T47D (cell line): ENCODE measurements at regions not wholly inside any gene's neighbourhood (a gene's known extent, or its start where the extent isn't known, plus 50 kb on each side); places are given as distances from the start of the nearest gene placed in this dataset.
"Not testable (repeated sequence)": the region's sequence is repeated elsewhere in the genome, so short reads cannot be mapped to it uniquely, and the experiment has no call there.

Experiments used
- DNase-seq, 2 experiments: peaks; one replicate each; pipeline versions ENCODE4 v3.0.0 to v3.0.0-alpha.2; 2011 to 2012; ENCODE audit warnings: low read depth in 1 of 2, low spot score in 1 of 2
- JUND ChIP-seq: IDR thresholded peaks from 2 replicates; pipeline ENCODE4 v1.6.1; 2012; ENCODE audit warnings: low read depth
- in situ Hi-C: cut with HindIII; loops from 2 replicates; pipeline ENCODE4 v1.10.0; 2016; ENCODE audit warnings: low sequenced_read_pairs, low pct_unique_long_range_greater_than_20kb

GRCh38 chr9:75490326-75490725 is 400.1 kb upstream of the PCSK5 start:
- in situ Hi-C loops: no loop called here
- no peak for TF ChIP-seq JUND
- no peak for DNase-seq

GRCh38 chr9:75491533-75491932 is 398.9 kb upstream of the PCSK5 start:
- in situ Hi-C loops: no loop called here
- no peak for DNase-seq

GRCh38 chr9:75499812-75500211 is 390.7 kb upstream of the PCSK5 start:
- DNase-seq: no peak
- in situ Hi-C loops: no loop called here
- no peak for TF ChIP-seq JUND

More at GRCh38 chr9:75491533-75491932, 398.9 kb upstream of the PCSK5 start:
- no peak for TF ChIP-seq JUND

- no peak for DNase-seq
- in situ Hi-C loops: no loop called here
- TF ChIP-seq JUND: no peak
Observed at GRCh38 chr9:75500479-75500878, 390.0 kb upstream of the PCSK5 start.

DNA sequence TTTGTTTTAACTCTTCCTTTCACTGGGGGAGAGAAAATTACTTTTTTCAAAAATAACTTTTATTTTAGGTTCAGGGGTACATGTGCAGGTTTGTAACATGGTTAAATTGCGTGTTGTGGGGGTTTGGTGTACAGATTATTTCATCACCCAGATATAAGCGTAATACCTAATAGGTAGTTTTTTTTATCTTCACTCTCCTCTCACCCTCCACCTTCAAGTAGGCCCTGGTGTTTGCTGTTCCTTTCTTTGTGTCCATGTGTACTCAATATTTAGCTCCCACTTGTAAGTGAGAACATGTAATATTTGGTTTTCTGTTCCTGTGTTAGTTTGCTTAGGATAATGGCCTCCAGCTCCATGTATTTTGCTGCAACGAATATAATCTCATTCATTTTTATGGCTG is 389.5 kb upstream of the PCSK5 start:
- DNase-seq: not testable (repeated sequence)

GRCh38 chr9:75504721-75505120 is 385.8 kb upstream of the PCSK5 start:
- no peak for TF ChIP-seq JUND
- in situ Hi-C loops: no loop called here
- DNase-seq: no peak

More for the DNA sequence above, 389.5 kb upstream of the PCSK5 start:
- in situ Hi-C loops: not testable (repeated sequence)

GRCh38 chr9:75505654-75506053 is 384.8 kb upstream of the PCSK5 start:
- DNase-seq: no peak
- no peak for TF ChIP-seq JUND
- in situ Hi-C loops: no loop called here

DNA sequence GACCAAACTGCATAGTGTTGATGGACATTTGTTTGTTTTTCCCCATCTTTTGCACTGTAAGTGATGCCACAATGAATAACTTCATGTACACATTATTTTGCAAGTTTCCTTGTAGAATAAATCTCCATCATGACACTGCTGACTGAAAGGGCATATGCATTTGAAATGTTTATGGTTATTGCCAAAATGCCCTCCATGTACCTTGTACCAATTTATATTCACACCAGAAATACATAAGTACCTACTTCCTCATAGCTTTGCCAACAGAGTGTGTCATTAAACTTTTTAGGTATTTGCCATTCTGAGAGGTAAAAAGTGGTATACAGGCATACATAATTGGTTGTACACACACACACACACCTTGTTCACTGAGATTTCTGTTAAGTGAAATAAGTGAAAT is 361.0 kb upstream of the PCSK5 start:
- no peak for DNase-seq

DNA sequence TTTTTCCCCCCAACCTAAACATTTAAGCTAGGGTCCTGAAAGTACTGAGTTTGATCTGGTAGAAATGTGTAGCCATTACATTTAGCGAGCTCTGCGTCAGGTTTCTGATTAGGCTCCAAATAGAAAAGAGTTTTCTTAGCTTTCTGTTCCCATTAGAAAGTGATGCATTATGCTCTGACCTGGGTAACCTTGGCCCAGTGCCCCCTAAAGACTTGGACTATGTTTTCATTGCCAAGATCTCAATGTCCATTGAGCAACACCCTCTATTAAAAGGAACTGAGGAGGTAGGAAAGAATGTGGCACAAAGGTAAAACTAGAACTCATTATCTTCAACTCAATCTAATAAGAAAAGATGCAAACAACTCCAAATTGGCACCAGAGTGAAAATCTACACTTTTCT is 358.9 kb upstream of the PCSK5 start:
- in situ Hi-C loops: no loop called here
- TF ChIP-seq JUND: no peak
- DNase-seq: no peak

More for the DNA sequence above, 361.0 kb upstream of the PCSK5 start:
- in situ Hi-C loops: no loop called here
- no peak for TF ChIP-seq JUND

DNA sequence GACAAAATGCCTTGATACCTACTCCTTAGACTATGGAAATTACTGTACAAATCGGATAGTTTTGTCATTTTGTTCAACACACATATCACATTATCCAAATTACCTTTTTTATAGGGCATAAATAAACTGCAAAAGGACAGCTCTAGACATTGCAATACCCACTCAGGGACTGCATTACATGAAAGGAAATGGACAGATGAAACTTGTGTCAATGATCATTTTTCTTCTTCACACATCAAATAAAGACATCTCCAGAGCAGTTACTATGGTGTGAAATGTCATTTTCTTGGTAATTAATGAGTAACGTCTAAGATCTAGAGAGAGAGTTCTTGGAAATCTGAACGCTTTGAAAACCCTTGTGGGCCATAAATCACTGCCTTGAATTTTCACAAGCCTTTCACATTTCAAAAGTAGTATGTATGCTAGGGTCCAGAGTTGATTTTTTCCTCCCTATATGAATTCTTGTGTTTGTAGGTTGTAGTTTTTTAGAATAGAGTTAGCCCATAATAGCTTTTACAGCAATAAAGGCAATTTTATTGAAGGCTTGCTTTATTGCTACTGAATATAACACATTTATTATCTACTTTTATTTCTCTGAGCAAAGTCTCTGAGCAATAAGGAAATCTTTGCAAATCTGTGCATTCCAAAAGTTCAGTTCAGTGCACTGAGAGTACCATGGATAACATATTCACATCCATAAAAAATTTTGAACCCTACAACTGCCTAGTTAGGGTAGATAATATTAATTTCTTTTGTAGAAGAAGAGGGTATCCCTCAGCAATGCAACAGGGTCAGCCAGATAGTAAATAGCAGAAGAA is 358.0 kb upstream of the PCSK5 start:
- no peak for DNase-seq
- no peak for TF ChIP-seq JUND
- in situ Hi-C loops: no loop called here

GRCh38 chr9:75539523-75539922 is 350.9 kb upstream of the PCSK5 start:
- no peak for TF ChIP-seq JUND
- in situ Hi-C loops: no loop called here
- DNase-seq: no peak

GRCh38 chr9:75540185-75540584 is 350.3 kb upstream of the PCSK5 start:
- TF ChIP-seq JUND: no peak
- no peak for DNase-seq
- in situ Hi-C loops: no loop called here

DNA sequence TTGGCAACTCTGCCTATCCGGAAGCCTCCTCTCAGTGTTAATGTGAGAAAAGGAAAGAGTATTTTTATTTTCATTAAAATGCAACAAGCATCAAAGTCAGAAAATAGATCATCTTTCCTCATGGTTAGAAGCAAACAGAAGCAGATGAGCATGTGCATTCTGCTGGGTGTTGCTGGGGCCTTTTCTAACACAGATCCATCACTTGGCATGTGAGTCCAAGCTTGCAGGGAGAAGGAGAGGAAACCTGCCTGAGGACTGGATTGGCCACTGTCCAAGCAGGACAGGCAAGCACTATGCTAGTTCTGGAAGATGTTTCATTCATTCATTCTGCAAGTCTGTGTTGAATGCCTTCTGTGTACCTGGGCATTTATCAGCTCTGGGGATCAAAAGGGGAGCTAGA is 348.7 kb upstream of the PCSK5 start:
- in situ Hi-C loops: no loop called here
- no peak for DNase-seq
- TF ChIP-seq JUND: no peak

- TF ChIP-seq JUND: no peak
- in situ Hi-C loops: no loop called here
- no peak for DNase-seq
Observed at GRCh38 chr9:75544815-75545214, 345.7 kb upstream of the PCSK5 start.
